ENCODE measurements at regions not wholly inside any gene's neighbourhood (a gene's known extent, or its start where the extent isn't known, plus 50 kb on each side); places are given as distances from the start of the nearest gene placed in this dataset.

GRCh38 chr7:149689291-149689721, 84.1 kb downstream of the ZNF467 start:
- no peak for TF ChIP-seq CTCF (IDR thresholded peaks at IDR 0.05; ENCODE audit: low read depth, low read length, missing input control)
- TF ChIP-seq RAD21 (IDR thresholded peaks at IDR 0.05) = no peak
- TF ChIP-seq GABPA (IDR thresholded peaks at IDR 0.05 in 1 of 2, conservative IDR thresholded peaks at IDR 0.05 in 1 of 2) = no peak
- no peak for TF ChIP-seq TAF1 (conservative IDR thresholded peaks at IDR 0.05)
- no peak for TF ChIP-seq SP1 (IDR thresholded peaks at IDR 0.05)
